Breast epithelium (tissue), 3 donors: ENCODE measurements at regions not wholly inside any gene's neighbourhood (a gene's known extent, or its start where the extent isn't known, plus 50 kb on each side); places are given as distances from the start of the nearest gene placed in this dataset.

ENCODE experiments used
- POLR2A ChIP-seq: fragments of 450-650 bp; IDR thresholded peaks from one replicate; pipeline ENCODE4 v1.6.1; 2016; ENCODE audit warnings: antibody characterized with exemption, mild to moderate bottlenecking, moderate library complexity
- POLR2AphosphoS5 ChIP-seq, 3 donors: sonication (generic); formaldehyde crosslinking; IDR thresholded peaks; one replicate each; pipeline ENCODE4 v1.6.1; 2017; ENCODE audit warnings: antibody characterized with exemption in 3 of 3
- TF ChIP-seq, protein P1 (sequence below), 3 donors: fragments of 450-650 bp; IDR thresholded peaks; one replicate each; pipeline ENCODE4 v1.5.1; 2016 to 2017; ENCODE audit warnings: antibody characterized with exemption in 3 of 3, mild to moderate bottlenecking in 3 of 3, moderate library complexity in 3 of 3

DNA sequence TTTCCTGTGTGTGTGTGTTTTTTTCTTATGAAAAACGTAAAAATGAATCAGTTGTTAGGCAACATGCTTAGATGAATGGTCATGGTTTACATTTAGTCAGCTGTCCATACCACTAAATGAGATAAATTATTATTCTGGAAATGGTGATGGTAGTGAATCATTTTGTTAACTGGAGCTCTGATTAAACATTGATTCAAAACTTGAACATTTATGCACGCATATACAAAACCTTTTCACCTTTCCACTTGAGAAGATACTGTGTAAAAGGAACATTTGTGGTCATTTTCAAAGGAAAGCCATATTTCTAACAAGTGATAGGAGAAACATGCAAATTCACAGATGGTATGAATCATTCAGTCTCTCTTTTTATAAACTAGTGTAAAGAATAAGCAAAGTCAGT lies 162.0 kb downstream of the SLC25A46 start:
- TF ChIP-seq, protein P1, sequence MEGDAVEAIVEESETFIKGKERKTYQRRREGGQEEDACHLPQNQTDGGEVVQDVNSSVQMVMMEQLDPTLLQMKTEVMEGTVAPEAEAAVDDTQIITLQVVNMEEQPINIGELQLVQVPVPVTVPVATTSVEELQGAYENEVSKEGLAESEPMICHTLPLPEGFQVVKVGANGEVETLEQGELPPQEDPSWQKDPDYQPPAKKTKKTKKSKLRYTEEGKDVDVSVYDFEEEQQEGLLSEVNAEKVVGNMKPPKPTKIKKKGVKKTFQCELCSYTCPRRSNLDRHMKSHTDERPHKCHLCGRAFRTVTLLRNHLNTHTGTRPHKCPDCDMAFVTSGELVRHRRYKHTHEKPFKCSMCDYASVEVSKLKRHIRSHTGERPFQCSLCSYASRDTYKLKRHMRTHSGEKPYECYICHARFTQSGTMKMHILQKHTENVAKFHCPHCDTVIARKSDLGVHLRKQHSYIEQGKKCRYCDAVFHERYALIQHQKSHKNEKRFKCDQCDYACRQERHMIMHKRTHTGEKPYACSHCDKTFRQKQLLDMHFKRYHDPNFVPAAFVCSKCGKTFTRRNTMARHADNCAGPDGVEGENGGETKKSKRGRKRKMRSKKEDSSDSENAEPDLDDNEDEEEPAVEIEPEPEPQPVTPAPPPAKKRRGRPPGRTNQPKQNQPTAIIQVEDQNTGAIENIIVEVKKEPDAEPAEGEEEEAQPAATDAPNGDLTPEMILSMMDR (IDR thresholded peaks at IDR 0.05): no peak
- no peak for TF ChIP-seq POLR2AphosphoS5 (IDR thresholded peaks at IDR 0.05)
- no peak for TF ChIP-seq POLR2A
